Suppressor macrophage treated with lipopolysaccharide for 4 hours (primary cell): ENCODE measurements at regions not wholly inside any gene's neighbourhood (a gene's known extent, or its start where the extent isn't known, plus 50 kb on each side); places are given as distances from the start of the nearest gene placed in this dataset.
"Not testable (repeated sequence)": the region's sequence is repeated elsewhere in the genome, so short reads cannot be mapped to it uniquely, and the experiment has no call there.

Experiments
- DNase-seq: peaks from one replicate; pipeline ENCODE4 v3.0.0-alpha.2; 2020

DNA sequence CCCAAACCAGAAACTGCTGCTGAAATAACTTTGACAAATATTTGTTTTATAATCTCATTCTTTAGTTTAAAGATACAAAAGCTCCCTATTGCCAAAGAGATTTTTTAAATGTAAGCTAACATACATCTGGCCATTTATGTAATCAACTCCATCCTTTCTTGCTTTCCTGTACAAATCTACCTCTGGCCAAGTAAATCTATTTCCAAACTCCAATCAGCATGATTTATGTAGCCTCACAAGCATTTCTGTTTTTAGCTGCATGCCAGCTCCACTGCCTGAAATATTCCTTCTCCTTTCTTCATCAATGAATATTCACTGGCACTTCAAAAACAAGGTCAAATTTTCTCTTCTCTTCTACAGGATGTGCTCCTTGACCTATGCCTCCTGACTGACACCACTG lies 80.0 kb downstream of the SHOX2 start:
- DNase-seq = no peak

DNA sequence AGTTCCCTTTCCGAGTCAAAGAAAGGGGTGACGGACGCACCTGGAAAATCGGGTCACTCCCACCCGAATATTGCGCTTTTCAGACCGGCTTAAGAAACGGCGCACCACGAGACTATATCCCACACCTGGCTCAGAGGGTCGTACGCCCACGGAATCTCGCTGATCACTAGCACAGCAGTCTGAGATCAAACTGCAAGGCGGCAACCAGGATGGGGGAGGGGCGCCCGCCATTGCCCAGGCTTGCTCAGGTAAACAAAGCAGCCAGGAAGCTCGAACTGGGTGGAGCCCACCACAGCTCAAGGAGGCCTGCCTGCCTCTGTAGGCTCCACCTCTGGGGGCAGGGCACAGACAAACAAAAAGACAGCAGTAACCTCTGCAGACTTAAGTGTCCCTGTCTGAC lies 86.3 kb downstream of the SHOX2 start:
- not testable (repeated sequence) for DNase-seq

DNA sequence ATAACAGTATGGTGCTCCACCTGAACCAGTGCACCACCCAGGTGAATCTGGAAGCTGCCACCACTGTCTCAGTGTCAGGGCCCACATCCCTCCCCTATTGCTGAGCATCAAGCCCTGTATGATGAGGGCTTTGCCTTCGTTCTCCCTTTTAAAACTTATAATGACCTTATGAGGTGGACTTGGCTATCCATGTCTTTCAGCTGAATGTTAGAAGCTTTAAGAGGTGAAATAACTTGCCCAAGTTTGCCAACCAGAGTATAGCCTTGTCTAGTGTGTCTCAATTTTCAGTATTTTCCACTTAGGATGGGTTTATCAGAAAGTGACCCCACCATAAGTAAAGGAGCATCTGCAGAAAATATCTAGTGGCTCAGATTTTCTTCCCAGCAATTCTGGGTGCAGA lies 87.8 kb downstream of the SHOX2 start:
- no peak for DNase-seq

GRCh38 chr3:158012901-158013300 lies 93.3 kb downstream of the SHOX2 start:
- no peak for DNase-seq

- DNase-seq = no peak
These were observed 100.7 kb downstream of the SHOX2 start for GRCh38 chr3:158005391-158006100.

GRCh38 chr3:157999246-157999645 lies 107.0 kb downstream of the SHOX2 start:
- DNase-seq = no peak

GRCh38 chr3:157982359-157982758 lies 123.9 kb downstream of the SHOX2 start:
- no peak for DNase-seq

DNA sequence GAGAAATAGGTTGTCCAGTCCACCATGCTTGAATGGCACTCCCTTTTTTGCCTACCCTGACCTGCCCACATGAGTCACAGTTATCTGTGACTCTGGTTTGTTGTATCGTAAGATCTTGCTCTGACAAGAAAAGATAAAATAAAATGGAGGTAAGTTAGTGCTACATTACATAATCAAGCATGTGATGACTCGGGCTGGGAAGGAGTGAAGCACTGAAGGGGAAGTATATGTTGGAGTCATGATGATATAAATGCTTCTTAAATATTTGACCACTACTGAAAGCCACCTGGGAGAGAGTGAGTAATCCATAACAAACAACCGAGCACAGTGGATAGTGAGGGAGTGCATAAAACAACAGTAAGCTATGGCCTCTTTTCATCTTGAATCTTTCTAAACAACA lies 124.4 kb downstream of the SHOX2 start:
- no peak for DNase-seq

DNA sequence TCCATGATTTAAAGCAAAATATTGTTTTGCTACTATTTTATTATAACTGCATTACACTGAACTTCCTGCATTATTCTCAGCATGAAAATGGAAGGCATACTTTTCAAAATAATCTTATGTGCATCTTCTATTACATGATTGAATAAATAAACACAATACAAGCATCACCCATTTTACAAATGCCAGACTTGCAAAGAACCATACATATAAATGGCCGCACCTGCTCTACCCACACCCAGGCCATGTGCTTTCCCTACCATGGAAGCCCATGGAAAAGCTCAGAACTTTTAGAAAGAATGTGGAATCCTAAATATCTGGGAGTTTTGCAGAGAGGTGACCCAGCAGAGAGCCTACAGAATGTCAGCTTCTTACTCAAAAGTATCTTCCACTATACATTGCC lies 127.2 kb downstream of the SHOX2 start:
- DNase-seq = no peak

DNA sequence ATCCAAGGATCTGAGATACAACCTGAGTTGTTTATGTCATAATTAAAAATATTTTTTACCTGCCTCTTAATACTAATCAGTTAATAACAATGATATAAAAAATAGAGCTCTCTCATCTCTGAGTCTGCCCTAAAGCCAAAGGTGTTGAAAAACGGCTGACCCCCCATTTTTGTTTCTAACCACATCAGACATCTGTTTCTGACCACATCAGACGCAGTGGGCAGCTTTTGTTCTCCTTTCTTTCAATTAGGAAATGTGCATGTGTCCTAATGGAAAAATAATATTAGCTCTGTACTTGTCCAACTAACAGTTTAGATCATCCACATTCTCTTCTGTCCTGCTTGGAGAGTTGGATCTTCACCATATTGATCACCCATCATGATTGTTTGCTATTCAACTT lies 144.6 kb downstream of the SHOX2 start:
- DNase-seq = no peak

- DNase-seq = no peak
These were observed 147.8 kb downstream of the SHOX2 start for GRCh38 chr3:157958457-157958856.

- no peak for DNase-seq
These were observed 149.4 kb downstream of the SHOX2 start for GRCh38 chr3:157956850-157957249.

- no peak for DNase-seq
These were observed 150.0 kb downstream of the SHOX2 start for GRCh38 chr3:157956176-157956575.

- no peak for DNase-seq
These were observed 152.7 kb downstream of the SHOX2 start for GRCh38 chr3:157953565-157953964.

DNA sequence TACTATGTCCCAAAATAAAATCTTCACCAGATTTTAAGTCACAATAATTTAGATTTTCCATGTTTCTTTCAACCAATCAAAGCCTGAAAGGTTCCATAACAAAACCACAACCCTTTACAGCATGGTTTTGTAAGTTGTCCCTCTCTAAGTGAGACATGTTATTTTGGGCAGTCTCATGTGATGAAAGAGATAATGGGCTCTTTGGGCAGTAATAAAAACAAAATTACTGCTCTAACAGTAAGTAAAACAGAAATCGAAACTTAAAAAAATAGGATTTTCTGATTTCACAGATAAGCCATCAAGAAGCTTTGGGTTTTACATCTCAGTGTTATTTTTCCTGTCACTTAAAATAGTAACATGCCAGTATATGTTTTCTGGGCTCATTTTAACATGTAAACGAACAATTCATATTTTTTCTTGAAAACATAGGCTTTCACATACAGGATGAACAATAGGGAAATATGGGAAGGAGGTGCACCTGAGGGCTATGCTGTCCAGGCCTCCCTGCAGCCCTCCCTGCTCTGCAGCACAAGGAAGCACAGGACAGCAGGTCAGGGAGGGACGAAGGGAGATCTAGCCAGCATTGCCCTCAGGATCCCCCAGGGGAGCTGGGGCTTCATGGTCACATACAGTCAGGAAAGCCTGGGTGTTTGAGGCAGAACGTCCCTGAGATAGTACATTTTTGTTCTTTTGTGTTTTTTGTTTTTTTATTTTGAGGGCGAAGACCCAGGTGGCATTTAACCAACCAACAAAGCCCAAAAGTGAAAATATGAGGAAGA lies 157.4 kb downstream of the SHOX2 start:
- DNase-seq = no peak

DNA sequence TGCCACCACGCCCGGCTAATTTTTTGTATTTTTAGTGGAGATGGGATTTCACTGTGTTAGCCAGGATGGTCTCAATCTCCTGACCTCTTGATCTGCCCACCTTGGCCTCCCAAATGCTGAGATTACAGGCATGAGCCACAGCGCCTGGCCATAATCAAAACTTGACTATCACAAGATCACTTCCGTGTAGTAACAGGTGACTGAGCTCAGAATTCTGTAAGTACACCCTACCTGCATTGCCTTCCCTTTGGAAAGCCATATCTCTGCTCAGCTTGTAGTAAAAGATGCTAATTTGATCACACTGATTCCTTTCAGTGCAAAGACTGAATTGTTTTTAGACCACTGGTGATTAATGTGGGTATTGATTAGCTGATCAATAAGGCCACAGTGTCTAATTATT lies 167.1 kb downstream of the SHOX2 start:
- no peak for DNase-seq

- DNase-seq = no peak
These were observed 168.0 kb downstream of the SHOX2 start for GRCh38 chr3:157938154-157938779.

- no peak for DNase-seq
These were observed 174.7 kb downstream of the SHOX2 start for GRCh38 chr3:157931517-157931916.

DNA sequence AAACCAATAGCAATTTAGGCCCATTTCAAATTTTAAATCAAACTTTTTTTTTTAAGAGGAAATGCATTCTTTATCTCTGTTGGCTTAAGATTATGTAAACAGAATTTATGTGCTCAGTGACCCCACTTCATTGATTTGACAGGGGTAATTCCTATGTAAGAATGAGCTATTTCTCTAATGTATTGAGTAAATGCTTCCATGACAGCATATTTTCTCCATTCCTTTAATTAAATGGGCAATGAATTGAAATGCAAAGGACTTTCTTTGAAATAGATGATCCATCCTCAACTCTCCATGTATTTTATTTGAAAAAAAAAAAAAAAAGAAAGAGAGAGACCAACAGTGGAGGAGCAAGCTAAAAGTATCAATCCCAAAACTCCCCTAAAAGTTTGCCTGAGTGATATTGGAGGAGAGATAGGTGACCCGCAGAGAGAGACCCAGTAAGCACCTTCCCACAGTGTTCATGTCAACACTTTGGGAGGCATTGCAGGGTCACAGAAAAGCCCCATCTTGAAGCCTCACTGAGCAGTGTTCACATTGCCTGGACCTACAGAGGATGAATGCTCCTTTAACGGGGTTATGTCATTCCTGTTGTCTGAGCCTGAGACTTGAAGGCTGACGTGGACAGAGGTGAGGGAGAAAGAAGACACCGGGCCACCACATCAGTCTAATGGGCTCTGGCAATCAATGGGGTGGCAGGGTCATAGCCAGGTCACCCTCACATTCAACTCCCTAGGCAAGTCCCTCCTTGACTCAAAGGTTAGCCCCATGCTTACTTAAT lies 176.0 kb downstream of the SHOX2 start:
- DNase-seq = no peak

- no peak for DNase-seq
These were observed 179.4 kb downstream of the SHOX2 start for GRCh38 chr3:157926822-157927221.

- DNase-seq = no peak
These were observed 183.6 kb downstream of the SHOX2 start for GRCh38 chr3:157922614-157923013.

DNA sequence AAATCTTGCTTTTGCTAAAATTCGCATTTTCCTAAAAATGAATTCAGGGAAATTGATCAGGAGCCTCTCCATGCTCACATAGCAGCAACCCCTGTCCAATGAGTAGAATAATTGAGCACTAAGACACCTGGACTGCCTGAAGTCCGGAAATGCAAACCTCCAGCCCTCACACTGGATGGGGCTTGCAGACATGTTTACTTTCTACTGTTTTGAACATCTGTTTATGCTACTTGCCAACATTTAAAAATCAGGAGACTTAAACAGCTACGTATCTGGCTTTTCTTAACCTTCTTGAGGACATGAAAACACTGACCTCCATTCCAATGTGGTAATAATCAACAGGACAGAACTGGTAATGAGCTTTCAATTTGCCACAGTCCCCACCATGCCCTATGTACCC lies 184.4 kb downstream of the SHOX2 start:
- no peak for DNase-seq
